Cardiac fibroblast (primary cell): ENCODE measurements at regions not wholly inside any gene's neighbourhood (a gene's known extent, or its start where the extent isn't known, plus 50 kb on each side); places are given as distances from the start of the nearest gene placed in this dataset.

ENCODE experiments used
- DNase-seq, 2 donors: peaks; one replicate each; pipeline versions ENCODE4 v3.0.0 to v3.0.0-alpha.2; 2010; ENCODE audit warnings: low read depth in 2 of 2
- H3K4me3 ChIP-seq, 2 donors: replicated peaks in 1 of 2; 1 replicate in 1 of 2; 2 replicates in 1 of 2; pipeline ENCODE4 v1.5.1; 2011; ENCODE audit warnings: low read depth in 2 of 2, low read length in 2 of 2, mild to moderate bottlenecking in 2 of 2, moderate library complexity in 1 of 2
- TF ChIP-seq, protein P1 (sequence below): IDR thresholded peaks from one replicate; pipeline ENCODE4 v1.5.1; 2011; ENCODE audit warnings: low read depth, mild to moderate bottlenecking, low read length, inconsistent platforms

DNA sequence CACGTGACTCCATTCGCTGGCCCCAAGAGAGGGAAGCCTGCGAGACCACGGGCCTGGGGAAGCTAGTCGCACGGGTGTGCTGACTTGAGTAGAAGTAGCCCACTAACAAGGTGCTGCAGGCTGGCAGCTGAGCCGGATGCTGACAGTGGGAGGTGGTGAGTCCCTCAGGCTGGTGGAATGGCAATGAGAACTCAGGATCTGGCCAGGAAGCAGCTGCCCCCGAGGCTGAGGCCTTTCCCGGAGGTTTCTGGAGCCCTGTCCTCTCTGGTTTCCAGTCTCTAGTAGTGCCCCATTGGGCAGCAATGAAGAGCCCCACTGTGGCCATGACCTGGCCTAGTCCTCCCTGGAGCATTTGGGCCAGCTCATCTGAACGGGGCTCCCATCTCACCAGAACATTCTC is 366.7 kb upstream of the IRX4 start:
- TF ChIP-seq, protein P1, sequence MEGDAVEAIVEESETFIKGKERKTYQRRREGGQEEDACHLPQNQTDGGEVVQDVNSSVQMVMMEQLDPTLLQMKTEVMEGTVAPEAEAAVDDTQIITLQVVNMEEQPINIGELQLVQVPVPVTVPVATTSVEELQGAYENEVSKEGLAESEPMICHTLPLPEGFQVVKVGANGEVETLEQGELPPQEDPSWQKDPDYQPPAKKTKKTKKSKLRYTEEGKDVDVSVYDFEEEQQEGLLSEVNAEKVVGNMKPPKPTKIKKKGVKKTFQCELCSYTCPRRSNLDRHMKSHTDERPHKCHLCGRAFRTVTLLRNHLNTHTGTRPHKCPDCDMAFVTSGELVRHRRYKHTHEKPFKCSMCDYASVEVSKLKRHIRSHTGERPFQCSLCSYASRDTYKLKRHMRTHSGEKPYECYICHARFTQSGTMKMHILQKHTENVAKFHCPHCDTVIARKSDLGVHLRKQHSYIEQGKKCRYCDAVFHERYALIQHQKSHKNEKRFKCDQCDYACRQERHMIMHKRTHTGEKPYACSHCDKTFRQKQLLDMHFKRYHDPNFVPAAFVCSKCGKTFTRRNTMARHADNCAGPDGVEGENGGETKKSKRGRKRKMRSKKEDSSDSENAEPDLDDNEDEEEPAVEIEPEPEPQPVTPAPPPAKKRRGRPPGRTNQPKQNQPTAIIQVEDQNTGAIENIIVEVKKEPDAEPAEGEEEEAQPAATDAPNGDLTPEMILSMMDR, result no peak
- H3K4me3 ChIP-seq, result no peak overlapping the region
- no peak for DNase-seq

DNA sequence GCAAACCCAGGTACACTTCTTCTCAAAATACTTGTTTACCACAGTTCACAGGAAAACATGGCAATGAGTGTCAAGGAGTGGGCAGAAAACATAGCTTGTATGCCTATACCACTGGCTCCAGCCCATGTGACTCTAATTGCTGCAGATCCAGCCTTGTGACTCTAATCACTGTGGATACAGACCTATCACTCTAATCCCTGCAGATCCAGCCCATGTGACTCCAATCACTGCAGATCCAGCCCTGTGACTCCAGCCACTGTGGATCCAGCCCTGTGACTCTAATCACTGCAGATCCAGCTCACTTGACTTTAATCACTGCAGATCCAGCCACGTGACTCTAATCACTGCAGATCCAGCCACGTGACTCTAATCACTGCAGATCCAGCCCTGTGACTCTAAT is 366.3 kb upstream of the IRX4 start:
- no peak for DNase-seq
- TF ChIP-seq, protein P1, result no peak
- no peak overlapping the region for H3K4me3 ChIP-seq

DNA sequence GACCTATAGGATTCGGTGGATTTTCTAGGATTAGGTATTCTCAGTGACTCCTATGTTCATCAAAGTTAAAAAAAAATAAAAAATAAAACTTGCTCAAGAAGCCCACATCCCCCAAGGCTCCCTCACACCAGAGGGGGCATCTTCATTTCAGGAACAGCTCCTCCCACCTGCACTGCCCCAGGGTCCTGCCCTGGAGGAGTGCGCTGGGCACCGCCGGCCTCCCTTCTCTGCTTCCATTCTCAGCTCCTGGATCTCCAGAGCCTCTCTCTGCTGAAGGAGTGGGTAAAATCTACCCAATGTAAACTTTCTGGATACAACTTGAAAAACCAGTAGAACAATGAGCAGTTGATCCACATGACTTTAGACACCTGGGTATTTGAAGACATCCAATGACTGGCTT is 359.8 kb upstream of the IRX4 start:
- H3K4me3 ChIP-seq, result no peak overlapping the region
- no peak for DNase-seq
- TF ChIP-seq, protein P1, result no peak

DNA sequence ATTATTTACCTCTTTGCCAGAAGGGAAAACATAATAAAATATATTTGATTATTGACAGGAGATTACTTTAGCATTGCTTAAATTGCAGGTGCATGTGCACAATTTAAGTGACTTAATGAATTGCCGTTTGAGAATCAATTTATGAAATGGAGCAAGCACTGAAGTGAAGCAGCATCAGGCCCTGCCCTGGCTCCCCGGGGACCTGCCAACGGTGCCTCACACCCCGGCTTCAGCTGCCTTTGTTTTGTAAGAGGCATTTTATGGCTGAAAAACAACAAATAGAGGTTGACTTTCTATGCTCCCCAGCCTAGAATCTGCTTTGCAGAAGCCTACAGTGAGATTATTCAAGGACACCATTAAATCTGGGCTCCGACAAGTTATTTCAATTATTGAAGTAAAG is 359.1 kb upstream of the IRX4 start:
- no peak for DNase-seq
- H3K4me3 ChIP-seq, result no peak overlapping the region
- TF ChIP-seq, protein P1, result no peak

DNA sequence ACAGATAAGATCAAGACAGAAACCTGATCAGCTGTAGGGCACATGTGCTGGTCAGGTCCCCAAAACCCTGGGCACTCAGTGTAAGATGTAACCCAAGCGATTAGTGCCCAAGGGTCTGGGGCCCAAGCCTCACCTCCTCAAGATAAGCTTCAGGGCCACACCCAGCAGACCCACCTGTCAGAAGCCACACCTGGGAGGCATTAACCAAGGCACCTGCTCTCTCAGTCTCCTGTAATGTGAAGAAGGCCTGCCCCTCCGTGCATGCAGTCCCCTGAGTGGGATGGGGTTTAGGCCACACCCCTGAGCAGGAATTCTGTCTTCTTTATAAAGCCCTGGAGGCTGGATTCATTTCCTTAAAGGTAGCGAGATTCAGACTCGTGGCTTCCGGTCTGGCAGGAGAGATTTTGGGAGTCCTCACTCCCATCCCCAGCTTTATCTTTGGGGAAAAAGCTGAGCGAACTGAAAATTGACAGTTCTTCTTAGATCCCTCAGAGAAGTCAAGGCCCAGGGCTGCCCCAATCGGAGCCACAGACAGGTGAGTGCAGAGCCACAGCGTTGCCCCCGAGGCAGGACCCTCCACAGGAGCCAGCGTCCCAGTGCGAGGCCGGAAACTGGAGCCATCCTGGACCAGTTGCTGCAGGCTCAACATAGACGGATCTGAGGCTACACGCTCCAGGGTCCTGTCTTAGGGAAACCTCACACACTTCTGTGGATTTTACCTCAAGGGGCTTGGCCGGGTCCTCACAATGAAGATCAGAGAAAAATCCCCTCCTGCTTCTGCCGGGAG is 357.6 kb upstream of the IRX4 start:
- TF ChIP-seq, protein P1, result no peak
- no peak overlapping the region for H3K4me3 ChIP-seq
- DNase-seq, result no peak

DNA sequence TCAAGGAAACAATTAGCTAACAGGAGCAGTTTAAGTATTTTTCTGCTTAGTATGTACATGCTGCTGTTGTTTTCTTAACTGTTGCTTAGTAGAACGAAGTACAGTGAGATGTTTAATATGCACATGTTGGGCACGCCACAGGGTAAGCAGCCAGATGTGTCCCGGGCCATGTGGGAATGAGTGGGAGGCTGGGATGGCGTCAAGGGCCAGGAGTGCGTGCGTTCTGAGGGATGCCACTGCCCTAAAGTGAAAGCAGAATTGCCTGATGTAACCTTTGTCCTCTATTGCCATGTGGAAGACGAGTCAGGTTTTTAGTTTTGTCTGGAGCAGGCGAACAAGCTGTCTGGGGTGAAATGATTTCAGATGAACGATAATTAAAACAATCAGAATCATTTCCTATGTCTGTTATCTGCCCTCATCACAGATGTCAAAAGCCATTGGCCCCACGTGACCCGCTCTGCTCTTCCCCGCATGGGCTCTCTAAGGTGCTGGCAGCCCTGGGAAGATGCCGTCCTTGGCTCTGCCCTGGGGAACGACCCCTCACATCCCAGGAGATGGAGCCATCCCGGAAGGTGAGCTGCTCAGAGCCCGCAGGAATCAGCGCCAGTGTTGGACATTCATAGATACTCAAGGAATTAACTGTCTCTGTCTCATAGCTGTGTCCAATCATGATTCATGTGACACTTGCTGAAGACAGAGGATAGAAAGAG is 356.6 kb upstream of the IRX4 start:
- no peak for DNase-seq
- TF ChIP-seq, protein P1, result no peak
- no peak overlapping the region for H3K4me3 ChIP-seq
